ENCODE measurements at regions not wholly inside any gene's neighbourhood (a gene's known extent, or its start where the extent isn't known, plus 50 kb on each side); places are given as distances from the start of the nearest gene placed in this dataset.

- no peak for DNase-seq
These were observed 425.3 kb upstream of the ANKRD30A start for GRCh38 chr10:36700123-36700522.

GRCh38 chr10:36692759-36693158, 432.6 kb upstream of the ANKRD30A start:
- DNase-seq = no peak

GRCh38 chr10:36688717-36689116, 436.7 kb upstream of the ANKRD30A start:
- DNase-seq = no peak

GRCh38 chr10:36683421-36683820, 442.0 kb upstream of the ANKRD30A start:
- DNase-seq = no peak

GRCh38 chr10:36681751-36682632, 443.4 kb upstream of the ANKRD30A start:
- DNase-seq = no peak

- DNase-seq = no peak
These were observed 445.8 kb upstream of the ANKRD30A start for GRCh38 chr10:36679554-36679953.

GRCh38 chr10:36677431-36677768, 448.0 kb upstream of the ANKRD30A start:
- DNase-seq = no peak

GRCh38 chr10:36676756-36677430, 448.5 kb upstream of the ANKRD30A start:
- DNase-seq = no peak

- no peak for DNase-seq
These were observed 449.1 kb upstream of the ANKRD30A start for GRCh38 chr10:36676321-36676720.

- no peak for DNase-seq
These were observed 449.9 kb upstream of the ANKRD30A start for GRCh38 chr10:36675458-36675880.

GRCh38 chr10:36671607-36672006, 453.8 kb upstream of the ANKRD30A start:
- no peak for DNase-seq

GRCh38 chr10:36670621-36671402, 454.6 kb upstream of the ANKRD30A start:
- DNase-seq = no peak

- DNase-seq = peak in 3 of 56 donors; percentile 5 to 18 (median 6)
These were observed 455.6 kb upstream of the ANKRD30A start for GRCh38 chr10:36669615-36670352.

- no peak for DNase-seq
These were observed 458.9 kb upstream of the ANKRD30A start for GRCh38 chr10:36666451-36666850.

- DNase-seq = no peak
These were observed 462.8 kb upstream of the ANKRD30A start for GRCh38 chr10:36662571-36662970.

- DNase-seq = no peak
These were observed 475.1 kb upstream of the ANKRD30A start for GRCh38 chr10:36650274-36650673.

- DNase-seq = no peak
These were observed 477.9 kb upstream of the ANKRD30A start for GRCh38 chr10:36647540-36647939.

- no peak for DNase-seq
These were observed 484.8 kb upstream of the ANKRD30A start for GRCh38 chr10:36640626-36641025.

GRCh38 chr10:36638462-36639155, 486.8 kb upstream of the ANKRD30A start:
- no peak for DNase-seq

GRCh38 chr10:36636879-36637278, 488.5 kb upstream of the ANKRD30A start:
- no peak for DNase-seq
